ENCODE measurements at regions not wholly inside any gene's neighbourhood (a gene's known extent, or its start where the extent isn't known, plus 50 kb on each side); places are given as distances from the start of the nearest gene placed in this dataset.

DNA sequence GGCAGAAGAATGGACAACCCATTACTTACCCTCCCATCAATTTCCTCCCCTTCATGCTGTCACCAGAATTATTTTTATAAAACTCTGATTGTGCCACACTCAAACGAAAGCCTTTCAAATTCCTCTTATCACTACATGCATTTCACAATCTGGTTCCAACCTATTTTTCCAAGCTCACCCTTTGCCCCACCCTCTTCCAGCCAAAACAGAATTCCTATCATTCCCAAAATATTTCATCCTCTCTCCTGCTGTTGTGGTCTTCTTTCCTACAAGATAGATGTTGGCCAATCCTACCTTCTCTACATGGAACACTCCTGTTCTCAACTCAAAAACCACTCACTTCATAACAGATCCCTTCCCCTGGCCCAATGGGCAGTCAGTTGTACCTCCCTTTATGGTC, 111.5 kb downstream of the ELAPOR2 start:
- H4K5ac ChIP-seq (ENCODE audit: insufficient read length, low read depth, low read length), result no peak overlapping the region

More for the DNA sequence above, 111.5 kb downstream of the ELAPOR2 start:
- TF ChIP-seq, protein P1, sequence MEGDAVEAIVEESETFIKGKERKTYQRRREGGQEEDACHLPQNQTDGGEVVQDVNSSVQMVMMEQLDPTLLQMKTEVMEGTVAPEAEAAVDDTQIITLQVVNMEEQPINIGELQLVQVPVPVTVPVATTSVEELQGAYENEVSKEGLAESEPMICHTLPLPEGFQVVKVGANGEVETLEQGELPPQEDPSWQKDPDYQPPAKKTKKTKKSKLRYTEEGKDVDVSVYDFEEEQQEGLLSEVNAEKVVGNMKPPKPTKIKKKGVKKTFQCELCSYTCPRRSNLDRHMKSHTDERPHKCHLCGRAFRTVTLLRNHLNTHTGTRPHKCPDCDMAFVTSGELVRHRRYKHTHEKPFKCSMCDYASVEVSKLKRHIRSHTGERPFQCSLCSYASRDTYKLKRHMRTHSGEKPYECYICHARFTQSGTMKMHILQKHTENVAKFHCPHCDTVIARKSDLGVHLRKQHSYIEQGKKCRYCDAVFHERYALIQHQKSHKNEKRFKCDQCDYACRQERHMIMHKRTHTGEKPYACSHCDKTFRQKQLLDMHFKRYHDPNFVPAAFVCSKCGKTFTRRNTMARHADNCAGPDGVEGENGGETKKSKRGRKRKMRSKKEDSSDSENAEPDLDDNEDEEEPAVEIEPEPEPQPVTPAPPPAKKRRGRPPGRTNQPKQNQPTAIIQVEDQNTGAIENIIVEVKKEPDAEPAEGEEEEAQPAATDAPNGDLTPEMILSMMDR (conservative IDR thresholded peaks at IDR 0.05), result no peak
- Mint-ChIP-seq H3K4me1 (peaks cover 26 to 28% of the 10 kb centered on the region in 2 experiments), H3K4me3 (no peak overlapping the region; a peak in 1 of 5 replicates), H3K9me3 (no peaks in the 10 kb centered on the region), H3K36me3 (ENCODE audit: insufficient read depth in 1 of 3, low read depth in 3 of 3) (peaks cover 0 to 12% (median 0%) of the 10 kb centered on the region in 3 experiments; a peak in 2 of 7 replicates), H3K27ac (peak overlapping the region in 2 of 3 experiments; percentile 29 to 59; a peak in 5 of 7 replicates), H3K27me3 (ENCODE audit: low read depth) (no peaks in the 10 kb centered on the region)
- Histone ChIP-seq H3K23ac (ENCODE audit: insufficient read length, low read depth, low read length) (no peak overlapping the region), H3K4ac (ENCODE audit: low read depth, low read length) (no peak overlapping the region), H3K79me1 (ENCODE audit: insufficient read depth, low read depth, low read length, poor library complexity, severe bottlenecking) (peaks cover 2% of the 10 kb centered on the region), H2BK5ac (ENCODE audit: insufficient read length, low read length) (no peak overlapping the region), H4K20me1 (ENCODE audit: control insufficient read depth, insufficient read depth, insufficient read length) (no peaks in the 10 kb centered on the region), H4K8ac (replicated peaks; ENCODE audit: insufficient read length, low read depth, low read length) (no peak overlapping the region), H3K14ac (ENCODE audit: insufficient read depth, low read length) (no peak overlapping the region), H3K4me2 (ENCODE audit: insufficient read depth, insufficient read length, low read length) (no peak overlapping the region), H3K79me2 (ENCODE audit: insufficient read depth, low read length) (no peaks in the 10 kb centered on the region), H2AK5ac (ENCODE audit: insufficient read length, low read length) (no peak overlapping the region), H3K9ac (ENCODE audit: extremely low read depth, insufficient read length, low read length) (no peak overlapping the region), H2BK20ac (ENCODE audit: low read depth, low read length, poor library complexity, severe bottlenecking) (no peak overlapping the region), H3T11ph (ENCODE audit: low read length) (no peak overlapping the region), H2AFZ (ENCODE audit: low read length) (no peak overlapping the region), H3K56ac (ENCODE audit: insufficient read length, low read depth, low read length) (no peak overlapping the region), H3K4me1 (ENCODE audit: insufficient read depth, low read length) (peaks cover 10% of the 10 kb centered on the region; the same call in 1 of the 2 replicates), H2BK15ac (ENCODE audit: low read depth, low read length) (no peak overlapping the region), H3K9me3 (ENCODE audit: control insufficient read depth, low read depth, low read length) (no peaks in the 10 kb centered on the region), H3K27me3 (ENCODE audit: insufficient read depth, low read length) (no peaks in the 10 kb centered on the region), H4K91ac (ENCODE audit: insufficient read length, low read depth, low read length) (no peak overlapping the region), H2BK12ac (ENCODE audit: insufficient read length, low read depth, low read length) (no peak overlapping the region), H3K23me2 (ENCODE audit: insufficient read length, low read depth, low read length, poor library complexity, severe bottlenecking) (no peaks in the 10 kb centered on the region), H3K27ac (ENCODE audit: insufficient read length, low read depth, low read length) (no peak overlapping the region), H2BK120ac (ENCODE audit: low read depth, low read length, poor library complexity, severe bottlenecking) (no peak overlapping the region), H3K18ac (ENCODE audit: insufficient read length, low read depth, low read length) (no peak overlapping the region)
- no peak for DNase-seq
- no CpG with 5 or more reads among the region's 1 CpG for WGBS (ENCODE audit: extremely low coverage, insufficient read length, low lambda C conversion rate)

Measured in H9 (cell line).